GF-D8 (cell line): ENCODE measurements at regions not wholly inside any gene's neighbourhood (a gene's known extent, or its start where the extent isn't known, plus 50 kb on each side); places are given as distances from the start of the nearest gene placed in this dataset.
"Not testable (repeated sequence)": the region's sequence is repeated elsewhere in the genome, so short reads cannot be mapped to it uniquely, and the experiment has no call there.

Experiments
- DNase-seq: peaks from one replicate; lab custom pipeline; 2025; lab: John Stamatoyannopoulos, UW

DNA sequence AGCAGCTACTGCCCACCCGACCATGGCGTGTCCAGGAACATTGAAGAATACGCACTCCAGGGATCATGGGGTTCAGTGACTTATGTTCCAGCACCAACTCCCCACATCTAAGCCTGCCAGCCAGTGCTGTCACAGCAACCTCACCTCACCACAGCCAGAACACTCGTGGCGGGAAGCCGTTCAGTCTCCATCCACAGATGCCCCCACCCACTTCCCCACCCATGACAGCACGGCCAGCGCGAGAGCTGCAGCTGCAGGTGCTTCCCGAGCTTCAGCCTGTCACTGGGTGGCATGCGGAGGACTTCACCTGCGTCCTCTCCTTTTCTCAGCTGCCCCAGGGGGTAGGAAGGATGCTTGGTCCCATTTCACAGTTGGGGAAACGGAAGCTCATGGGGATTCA, 50.3 kb downstream of the RBFOX3 start:
- DNase-seq: no peak

DNA sequence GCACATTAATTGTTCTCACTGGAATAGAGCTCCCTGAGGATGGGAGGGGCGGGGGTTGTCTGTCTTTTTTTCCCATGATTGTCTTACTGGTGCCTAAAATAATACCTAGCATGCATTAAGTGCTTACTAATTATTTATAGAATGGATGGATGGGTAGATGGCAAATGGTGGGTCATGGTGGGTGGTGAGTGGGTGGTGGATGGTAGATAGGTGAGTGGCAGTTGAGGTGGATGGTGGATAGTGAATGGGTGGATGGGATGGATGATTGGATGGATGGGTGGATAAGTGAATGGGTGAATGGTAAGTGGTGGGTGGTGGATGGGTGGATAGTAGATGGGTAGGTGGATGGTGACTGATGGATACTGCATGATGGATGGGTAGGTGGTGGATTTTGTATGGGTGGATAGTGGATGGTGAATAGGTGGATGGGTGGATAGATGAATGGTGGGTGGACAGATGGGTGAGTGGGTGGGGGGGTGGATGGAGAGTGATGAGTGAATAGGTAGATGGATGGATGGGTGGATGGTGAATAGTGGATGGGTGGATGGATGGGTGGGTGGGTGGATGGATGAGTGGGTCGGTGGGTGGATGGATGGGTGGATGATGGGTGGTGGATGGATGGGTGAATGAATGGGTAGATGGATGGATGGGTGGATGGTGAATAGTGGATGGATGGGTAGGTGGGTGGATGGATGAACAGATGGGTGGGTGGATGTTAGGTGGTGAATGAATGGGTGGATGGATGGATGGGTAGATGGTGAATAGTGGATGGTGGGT, 51.6 kb downstream of the RBFOX3 start:
- DNase-seq: no peak

DNA sequence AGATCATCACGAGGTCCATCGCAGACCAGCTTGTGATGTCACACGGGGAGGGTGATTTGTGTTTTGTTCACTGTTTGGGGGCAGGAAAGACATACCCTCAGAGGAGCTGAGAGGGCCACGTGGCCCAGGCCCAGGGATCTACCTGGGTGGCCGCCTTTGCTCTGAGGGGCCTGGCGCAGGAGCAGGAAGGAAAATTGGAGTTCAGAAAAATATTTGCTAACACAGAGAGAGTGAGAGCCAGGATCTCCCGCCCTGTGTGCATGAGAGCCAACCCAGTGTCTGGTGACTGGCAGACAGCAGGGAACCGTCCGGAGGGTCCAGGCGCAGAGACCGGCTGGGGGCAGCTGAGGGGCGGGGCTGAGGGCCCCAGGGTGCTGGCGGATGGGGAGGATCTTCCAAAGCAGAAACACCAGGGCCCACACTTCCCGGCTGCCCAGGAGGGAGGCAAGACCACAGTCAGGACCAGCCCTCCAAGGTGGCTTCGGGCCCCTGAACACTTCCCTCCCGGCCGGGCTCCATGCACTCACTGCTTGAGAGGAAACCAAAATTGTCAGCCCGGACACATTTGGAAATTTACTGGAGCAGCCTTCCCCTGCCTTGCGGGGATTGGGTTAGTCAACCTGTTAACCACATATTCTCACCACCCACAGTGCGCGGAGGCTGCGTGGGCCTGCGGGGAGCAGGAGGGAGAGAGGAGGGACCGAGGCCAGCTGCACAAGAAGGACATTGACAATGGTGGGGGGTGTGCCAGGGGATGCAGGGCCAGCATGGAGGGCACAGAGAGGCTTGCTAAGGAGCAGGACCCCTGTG, 52.6 kb downstream of the RBFOX3 start:
- no peak for DNase-seq

DNA sequence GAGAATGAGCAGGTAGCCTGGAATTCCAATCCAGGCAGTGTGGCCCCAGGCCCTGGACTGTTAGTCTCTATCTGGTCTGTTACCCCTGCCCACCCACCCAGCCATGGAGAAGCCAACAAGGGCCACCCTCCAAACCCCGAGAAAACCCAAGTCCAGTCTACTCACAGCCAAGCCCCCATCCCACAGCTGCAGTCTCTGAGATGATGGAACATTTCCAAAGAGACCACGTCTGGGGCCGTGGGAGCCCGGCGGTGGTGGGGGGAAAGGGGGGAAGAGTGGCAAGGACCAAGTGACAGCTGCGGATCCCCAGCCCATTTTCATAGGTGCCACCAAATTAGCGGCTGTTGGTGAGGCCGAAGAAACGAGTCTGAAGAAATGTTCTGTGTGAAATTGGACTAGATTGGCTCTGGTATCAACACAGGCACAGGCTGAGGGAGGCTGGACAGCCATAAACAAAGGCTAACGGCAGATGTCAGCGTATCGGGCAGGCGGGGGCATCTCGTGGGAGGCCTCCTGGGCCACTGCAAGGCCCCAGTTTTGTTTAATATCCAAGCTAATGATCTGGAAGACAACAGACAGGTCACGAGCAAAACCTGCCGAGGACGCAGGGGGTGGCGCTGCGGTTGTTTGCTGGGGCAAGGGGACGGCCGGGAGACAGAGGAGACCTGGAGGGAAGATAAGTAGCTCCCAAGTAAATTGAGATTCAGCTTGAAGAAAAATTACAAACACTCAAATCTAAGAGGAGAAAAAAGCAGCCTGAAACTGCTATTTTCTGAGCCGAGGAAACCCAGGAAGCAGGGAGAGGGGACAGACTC, 53.4 kb downstream of the RBFOX3 start:
- DNase-seq: no peak

DNA sequence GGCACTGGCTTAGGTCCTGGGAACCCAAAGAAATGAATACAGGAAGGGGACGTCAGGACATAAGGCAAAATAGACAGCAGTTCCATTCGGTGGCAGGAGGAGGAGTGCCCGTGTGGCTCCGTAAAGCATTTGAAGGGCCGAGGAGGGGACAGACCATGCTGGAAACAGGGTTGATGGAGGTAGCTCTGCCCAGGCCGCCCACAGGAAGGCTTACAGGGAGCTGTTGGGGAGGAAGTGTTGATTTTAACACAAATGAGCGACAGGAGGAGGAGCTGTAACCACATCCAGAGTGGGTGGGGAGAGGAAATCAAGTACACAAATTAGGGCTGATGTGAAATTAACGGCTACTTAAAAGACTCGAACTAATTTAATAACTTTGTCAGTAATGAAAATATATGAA, 54.6 kb downstream of the RBFOX3 start:
- no peak for DNase-seq

DNA sequence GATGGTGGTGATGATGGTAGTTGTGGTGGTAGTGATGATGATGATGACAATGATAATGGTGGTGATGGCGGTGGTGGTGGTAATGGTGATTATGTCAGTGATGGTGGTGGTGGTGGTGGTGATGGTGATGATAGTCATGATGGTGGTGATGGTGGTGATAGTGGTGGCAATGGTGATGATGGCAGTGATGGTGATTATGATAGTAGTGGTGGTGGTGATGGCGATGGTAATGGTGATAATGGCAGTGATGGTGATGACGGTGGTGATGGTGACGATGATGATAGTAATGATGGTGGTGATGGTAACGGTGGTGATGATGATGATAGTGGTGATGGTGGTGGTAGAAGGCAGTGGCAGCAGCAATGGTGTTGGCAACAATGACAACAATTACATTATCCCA, 55.3 kb downstream of the RBFOX3 start:
- DNase-seq: no peak

DNA sequence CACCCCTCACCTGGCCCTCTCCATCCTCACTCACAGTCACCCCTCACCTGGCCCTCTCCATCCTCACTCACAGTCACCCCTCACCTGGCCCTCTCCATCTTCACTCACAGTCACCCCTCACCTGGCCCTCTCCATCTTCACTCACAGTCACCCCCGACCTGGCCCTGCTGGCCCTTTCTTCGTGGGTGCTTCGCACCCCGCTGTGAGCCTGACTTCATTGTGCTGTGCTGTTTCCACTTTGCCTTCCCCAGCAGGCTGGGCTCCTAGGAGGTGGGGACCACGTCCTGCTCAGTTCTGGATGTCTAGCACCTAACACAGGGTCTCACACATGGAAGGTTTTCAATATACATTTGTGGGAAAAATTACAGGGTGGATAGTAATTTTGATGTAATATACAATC, 56.5 kb downstream of the RBFOX3 start:
- not testable (repeated sequence) for DNase-seq

DNA sequence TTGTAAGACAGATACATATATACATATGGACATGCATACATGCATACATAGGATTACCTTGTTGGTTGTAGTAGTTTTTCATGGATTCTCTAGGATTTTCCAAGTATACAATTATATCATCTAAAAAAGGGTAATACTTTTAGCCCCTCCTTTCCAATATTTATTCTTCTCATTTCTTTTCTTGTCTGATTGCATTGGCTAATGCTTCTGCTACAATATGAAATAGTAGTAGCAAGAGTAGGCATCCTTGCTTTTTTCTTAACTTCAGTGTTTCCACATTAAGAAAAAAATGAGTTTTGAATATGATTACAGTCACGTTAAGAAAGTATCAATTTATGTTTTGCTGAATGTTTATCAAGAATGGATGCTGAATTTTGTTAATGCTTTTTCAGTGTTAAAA, 58.0 kb downstream of the RBFOX3 start:
- no peak for DNase-seq

DNA sequence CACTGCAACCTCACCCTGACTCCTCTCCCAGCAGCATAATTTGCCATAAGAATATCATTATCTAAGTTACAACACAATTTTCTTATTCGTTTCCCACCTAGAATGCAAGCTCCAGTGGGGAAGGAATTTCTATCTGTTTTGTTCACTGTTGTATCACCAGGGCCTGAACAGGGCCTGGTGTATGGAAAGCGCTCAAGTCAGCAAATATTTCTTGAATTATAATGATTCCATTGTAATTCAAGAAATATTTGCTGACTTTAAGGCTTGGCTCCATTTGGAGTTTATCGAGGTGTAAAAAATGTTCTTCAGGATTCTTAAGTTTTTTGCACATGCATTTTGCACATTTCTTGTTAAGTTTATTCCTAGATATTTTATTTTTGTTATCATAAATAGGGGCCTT, 58.4 kb downstream of the RBFOX3 start:
- no peak for DNase-seq

DNA sequence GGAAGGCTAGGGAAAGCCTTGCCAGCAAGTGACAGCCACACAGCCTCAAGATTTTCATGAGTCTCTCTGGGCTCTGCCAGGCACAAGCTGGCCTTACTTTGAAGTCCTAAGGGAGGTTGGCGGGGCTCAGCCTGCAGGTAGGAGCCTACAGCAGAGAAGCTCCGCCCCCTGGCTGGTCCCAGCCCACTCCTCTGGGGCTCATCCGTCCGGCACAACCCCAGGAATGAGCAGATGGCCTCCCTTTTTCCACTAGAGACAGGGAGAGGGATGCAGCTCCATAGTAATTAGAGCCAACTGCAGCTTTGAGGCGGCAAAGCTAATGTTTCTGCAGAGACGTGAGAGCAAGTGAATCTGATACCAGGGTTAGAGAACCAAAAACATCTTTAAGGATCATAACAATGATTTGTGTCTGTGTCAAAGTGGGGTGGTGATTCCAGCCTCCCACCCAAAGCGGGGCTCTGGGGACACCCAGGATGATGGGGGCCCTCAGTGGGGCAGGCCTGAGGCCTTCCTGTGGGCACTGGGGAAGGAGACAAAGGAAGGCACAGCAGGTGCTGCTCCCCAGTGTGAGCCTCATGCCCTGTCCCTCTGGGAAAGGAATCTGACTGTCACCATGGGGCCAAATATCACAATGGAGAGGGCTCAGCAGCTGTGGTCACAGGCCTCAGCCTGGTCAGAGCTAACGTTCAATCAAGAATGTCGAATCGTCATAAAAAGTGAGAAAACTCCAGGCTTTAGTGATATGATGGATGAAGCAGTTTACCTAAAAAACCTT, 61.5 kb downstream of the RBFOX3 start:
- DNase-seq: no peak

DNA sequence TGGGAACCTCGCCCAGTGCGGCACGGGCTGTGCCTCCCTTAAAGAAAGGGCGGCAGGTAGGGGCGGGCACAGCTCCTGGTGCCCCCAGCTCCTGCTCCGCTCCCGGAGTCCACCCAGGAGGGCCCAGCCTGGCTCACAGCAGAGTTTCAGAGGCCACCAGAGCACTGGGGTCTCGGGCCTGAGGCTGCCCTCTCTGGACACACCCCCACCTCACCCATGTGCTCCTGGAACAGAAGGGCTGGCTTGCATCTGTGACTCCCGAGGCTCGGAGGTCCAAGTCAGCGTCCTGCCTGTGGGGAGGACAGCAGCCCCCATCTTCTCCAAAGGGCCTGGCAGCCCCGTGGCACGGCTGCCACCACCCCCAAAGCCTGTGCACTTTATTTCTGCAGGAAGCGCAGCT, 62.7 kb downstream of the RBFOX3 start:
- DNase-seq: no peak

DNA sequence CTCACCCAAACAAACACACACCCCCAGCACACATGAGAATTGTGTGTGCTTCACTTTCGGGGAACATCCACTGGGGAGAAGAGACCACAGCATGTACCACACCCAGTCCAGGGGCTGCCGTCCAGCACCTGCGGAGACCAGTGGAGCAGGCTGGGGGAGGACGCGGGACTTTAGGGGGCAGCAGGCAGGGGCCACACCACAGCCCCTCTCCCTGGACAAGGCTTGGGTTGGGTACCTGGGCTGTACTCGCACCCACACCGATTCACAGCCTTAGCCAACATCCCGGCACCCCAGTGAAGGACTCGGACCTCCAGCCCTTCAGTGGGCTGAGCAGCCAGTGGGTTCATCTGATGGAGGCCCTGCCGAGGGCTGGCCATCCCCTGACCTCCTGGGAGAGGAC, 63.3 kb downstream of the RBFOX3 start:
- no peak for DNase-seq

DNA sequence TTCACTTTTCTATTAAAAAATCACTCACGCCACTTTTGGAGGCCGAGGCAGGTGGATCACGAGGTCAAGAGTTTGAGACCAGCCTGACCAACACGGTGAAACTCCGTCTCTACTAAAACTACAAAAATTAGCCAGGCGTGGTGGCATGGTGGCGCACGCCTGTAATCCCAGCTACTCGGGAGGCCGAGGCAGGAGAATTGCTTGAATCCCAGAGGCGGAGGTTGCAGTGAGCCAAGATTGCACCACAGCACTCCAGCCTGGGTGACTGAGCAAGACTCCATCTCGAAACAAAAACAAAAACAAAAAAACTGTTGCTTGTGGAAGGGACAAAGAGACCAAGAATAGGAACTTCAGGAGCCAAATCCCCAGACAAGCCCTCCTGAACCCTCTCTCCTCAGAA, 63.7 kb downstream of the RBFOX3 start:
- DNase-seq: not testable (repeated sequence)

DNA sequence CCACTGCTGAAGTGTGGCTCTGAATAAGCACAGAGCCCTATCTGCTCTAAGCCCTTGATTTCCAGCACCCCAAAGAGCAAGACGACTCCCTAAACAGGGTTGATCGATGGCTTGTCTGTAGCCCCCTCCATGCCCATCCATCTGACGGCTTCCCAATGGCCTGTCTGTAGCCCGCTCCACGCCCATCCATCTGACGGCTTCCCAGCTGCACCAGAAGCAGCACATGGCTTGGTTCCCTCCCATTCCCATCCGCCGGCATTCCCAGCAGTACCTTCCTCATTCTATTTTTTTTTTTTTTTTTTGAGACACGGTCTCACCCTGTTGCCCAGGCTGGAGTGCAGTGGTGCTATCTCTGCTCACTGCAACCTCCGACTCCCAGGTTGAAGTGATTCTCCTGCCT, 64.5 kb downstream of the RBFOX3 start:
- no peak for DNase-seq

DNA sequence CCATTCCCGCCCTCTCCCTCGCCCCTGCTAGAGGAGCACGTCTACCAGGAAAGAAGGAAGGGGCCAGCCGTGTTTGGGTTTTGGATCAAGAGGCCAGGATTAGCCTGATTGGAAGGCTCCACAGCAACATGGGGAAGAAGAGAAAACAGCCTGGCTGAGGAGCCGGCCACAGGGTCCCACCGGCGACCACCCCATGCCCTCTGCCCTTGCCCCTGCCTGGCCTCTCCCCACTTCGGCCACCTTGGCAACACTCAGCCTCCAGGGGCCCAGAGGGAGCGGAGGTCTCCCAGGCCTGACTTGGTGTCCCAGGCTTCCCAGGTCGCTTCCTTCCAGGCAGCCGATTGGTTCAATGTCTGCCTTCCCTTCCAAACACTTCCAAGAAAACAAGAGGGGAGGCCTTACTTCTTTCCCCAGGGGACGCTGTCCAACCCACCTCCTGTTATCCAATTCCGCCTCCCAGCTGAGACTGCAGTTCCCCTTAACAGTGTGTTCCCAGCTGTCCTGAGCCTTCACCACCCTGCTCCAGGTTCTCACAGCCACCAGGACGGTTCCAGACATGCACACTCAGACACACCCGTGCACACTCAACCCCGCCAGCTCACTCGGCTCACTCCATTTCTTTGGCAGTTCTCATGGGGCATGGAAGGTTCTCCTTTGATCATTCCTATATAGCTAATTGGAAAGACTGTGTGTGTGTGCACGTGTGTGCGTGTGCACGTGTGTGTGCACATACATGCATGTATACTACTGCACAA, 65.4 kb downstream of the RBFOX3 start:
- DNase-seq: no peak

DNA sequence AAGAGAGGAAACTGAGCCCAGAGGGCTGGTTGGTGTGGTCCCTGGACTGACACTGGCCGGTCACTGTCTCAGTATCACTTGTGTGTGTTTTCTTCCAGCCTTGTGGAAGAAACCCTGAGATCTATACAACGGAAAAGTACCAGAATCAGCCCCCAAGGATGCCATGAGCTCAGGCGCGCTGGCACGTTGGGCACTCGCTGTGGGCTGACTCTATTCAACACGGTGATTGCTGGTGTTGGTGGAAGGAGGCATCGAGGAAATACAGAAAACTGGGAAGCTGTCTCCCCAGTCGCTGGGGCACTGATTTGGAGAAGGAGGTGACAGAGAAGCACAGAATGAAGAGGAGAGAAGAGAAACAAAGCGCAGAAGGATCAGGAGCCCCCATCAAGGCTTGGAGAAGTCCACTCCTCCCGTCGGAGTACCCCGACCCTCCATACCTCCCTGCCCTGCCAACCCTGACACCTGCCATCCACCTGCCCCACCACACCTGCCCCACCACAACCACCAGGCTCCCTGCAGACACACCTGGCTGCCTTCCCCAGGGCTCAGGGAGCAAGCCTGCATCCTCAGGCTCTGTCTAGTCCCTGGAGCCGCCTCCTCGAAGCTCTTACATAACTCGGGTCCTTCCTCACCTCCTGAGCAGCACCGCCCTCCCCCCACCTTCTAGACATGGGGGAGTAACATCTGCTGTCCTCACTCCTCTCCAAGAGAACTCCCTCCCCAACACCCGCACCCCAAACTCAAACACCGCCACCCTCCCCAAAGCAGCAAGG, 66.5 kb downstream of the RBFOX3 start:
- no peak for DNase-seq

DNA sequence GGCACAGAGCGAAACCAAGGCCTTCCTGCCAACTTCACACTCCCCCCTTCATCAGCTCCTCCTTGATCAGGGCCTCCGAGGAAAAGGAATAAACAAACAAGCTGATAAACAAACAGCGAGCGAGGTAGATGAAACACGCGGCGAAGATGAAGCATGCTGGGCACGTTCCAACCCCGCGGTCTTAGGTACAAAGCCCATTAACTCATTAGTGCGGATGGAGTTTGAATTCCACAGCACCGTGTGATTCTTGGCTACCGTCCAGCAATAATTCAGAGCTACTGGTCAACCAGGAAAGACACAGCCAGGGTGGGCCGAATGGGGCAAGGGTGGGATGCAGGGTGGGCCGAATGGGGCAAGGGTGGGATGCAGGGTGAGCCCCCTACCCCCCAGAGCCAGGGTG, 67.3 kb downstream of the RBFOX3 start:
- DNase-seq: no peak

DNA sequence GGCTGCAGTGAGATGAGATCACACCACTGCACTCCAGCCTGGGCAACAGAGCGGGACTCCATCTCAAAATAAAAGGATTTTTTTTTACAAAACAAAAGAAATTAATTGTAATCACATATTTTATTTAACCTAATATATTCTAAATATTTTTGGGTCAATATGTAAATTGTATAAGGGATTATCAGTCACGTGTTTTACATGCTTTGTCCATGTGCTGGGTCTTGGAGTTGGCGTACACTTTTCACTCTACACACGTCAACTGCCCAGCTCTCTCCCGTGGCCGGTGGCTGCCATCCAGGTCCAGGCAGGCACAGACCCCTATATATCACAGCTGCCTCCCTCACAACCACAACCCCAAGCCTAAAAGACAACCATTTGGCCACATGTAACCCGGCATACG, 68.1 kb downstream of the RBFOX3 start:
- DNase-seq: no peak

DNA sequence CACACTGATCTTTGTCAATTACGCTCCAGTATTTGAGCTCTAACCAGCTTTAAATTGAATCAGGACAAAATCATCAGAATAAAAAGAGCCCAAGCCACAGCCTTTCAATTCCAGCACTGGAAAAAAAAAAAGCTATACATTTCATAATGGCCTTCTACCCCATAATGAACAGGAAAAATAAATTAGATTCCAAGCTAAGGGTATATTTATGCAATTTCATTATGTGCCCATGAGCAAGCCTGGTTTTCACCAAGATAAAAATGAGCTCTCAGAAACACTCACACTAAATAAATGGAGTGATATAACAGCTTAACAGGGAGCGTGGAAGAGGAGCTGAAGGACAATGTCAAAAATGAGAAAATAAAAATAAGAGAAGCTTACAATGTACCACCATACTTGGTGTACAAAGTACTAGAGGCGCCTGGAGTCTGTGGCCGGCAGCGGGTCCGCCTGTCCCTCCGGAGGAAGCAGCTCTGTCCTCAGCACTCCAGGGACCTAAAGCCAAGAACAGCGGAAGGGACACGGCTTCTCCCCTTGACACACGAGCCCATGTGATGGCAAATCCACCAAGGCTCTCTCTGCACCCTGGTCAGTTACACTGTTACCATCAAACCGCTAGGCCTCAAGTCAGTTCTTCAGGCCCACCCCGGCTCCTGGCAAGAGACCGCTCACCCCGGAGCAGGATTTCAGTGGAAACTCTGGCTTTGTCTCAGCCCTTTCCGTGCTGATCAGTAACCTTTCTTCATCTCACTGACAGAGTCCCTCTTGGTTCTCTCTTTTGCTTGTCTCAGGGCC, 69.6 kb downstream of the RBFOX3 start:
- DNase-seq: no peak
